NCI-H82 (cell line): ENCODE measurements at regions not wholly inside any gene's neighbourhood (a gene's known extent, or its start where the extent isn't known, plus 50 kb on each side); places are given as distances from the start of the nearest gene placed in this dataset.

ENCODE experiments used
- DNase-seq: peaks from one replicate; lab custom pipeline; 2025; lab: John Stamatoyannopoulos, UW

DNA sequence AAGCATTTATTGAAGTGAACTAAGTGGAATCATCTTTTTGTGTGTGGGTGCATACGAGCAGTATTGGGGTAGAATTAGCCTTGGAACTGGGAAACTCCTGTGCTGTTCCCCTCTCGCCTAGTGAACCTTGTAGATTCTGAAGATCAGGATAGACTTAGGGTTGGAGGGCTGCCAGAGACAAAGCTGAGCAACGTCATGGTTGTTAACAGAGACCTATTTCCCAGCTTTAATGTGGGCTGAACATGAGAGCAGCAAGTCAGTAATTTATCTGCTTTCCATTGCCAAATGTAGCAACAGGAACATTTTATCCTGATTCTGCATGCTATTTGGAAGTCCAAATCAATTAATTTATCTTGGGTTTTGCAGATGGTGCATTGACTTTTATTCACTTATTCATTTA, 246.6 kb downstream of the IL20RB start:
- no peak for DNase-seq

GRCh38 chr3:137205394-137206045, 247.7 kb downstream of the IL20RB start:
- no peak for DNase-seq

- no peak for DNase-seq
Measured at GRCh38 chr3:137207616-137208015, 249.8 kb downstream of the IL20RB start.

GRCh38 chr3:137217733-137218132, 259.9 kb downstream of the IL20RB start:
- DNase-seq: peak; percentile 42

DNA sequence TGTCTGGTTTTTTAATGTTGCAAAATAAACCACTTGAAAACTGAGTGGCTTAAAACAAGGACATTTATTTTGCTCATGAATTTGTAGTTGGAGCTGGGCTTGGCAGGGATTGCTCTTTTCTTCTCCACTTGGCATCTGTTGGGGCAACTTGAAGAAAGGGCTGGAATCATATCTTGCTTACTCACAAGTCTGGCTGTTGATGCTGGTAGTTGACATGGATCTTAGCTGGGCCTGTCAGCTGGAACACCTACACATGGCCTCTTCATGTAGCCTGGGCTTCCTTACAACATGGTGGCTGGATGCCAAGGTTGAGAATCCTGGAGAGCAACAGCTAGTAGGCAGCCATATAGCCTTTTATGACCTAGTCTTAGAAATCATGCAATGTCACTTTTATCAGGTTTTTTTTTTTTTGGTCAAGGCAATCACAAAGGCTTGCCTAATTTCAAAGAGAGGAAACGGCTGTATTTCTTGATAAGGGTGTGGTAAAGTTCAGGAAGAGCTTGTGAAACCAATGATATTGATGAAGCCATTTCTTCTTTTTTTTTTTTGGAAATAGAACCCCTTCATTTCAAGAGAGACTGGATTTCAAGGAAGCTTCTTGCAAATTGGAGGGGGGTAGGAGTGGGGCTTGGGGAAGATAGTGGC, 262.1 kb downstream of the IL20RB start:
- DNase-seq: no peak

GRCh38 chr3:137222736-137223225, 265.0 kb downstream of the IL20RB start:
- DNase-seq: peak; percentile 21

GRCh38 chr3:137224464-137224863, 266.7 kb downstream of the IL20RB start:
- no peak for DNase-seq

- DNase-seq: no peak
Measured at GRCh38 chr3:137242836-137243400, 285.1 kb downstream of the IL20RB start.

- DNase-seq: no peak
Measured at GRCh38 chr3:137246491-137246890, 288.7 kb downstream of the IL20RB start.

DNA sequence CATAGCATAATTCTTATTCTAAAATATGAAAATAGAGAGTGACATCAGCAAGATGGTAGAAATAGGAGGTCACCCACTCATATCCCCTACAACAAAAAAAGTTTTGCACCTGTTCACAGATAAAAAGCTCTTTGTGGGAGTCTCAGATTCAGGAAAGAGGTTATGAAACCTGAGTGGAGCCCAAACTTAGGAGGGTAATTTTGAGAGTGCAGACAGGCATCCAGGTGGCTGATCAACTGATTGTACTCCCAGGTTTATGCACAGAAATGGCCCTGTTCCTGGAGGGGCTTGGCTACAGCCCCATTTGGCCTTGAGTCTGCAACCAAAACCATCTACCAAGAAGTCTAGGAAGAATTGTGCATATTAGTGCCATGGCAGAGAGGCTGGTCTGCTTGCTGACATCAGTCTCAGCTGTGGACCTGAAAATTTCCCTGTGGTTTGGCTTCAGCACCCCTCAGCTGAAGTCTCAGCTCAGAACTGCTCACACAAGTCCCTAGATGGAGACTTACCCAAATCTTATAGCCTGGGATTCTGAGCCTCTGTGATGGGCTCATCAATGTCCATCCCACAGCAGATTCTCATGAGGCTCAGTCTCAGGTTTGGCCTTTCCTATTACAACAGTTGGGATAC, 291.6 kb downstream of the IL20RB start:
- no peak for DNase-seq

DNA sequence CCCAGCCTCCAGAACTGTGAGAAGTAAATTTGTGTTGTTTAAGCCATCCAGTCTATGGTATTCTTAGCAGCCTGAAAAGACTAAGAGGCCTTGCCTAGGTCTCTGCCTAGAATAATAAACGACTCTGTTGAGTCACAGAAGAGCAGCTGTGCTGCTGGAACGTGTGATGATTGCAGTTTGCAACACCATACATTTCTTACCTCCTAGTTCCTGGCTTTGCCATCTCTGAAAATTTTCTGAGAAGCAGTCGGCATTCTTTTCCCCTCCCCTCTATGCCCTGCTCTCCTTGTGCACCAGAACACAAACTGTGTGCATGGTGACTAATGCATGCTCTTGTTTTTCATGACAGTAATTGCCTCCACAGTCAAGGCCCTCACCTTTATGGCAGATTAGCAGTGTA, 301.3 kb downstream of the IL20RB start:
- no peak for DNase-seq

- peak; percentile 44 for DNase-seq
Measured at GRCh38 chr3:137259701-137260100, 301.9 kb downstream of the IL20RB start.

- peak; percentile 99 for DNase-seq
Measured at GRCh38 chr3:137264071-137264820, 306.5 kb downstream of the IL20RB start.

- DNase-seq: peak; percentile 29
Measured at GRCh38 chr3:137264843-137265330, 307.1 kb downstream of the IL20RB start.

GRCh38 chr3:137282871-137283270, 325.1 kb downstream of the IL20RB start:
- DNase-seq: no peak

DNA sequence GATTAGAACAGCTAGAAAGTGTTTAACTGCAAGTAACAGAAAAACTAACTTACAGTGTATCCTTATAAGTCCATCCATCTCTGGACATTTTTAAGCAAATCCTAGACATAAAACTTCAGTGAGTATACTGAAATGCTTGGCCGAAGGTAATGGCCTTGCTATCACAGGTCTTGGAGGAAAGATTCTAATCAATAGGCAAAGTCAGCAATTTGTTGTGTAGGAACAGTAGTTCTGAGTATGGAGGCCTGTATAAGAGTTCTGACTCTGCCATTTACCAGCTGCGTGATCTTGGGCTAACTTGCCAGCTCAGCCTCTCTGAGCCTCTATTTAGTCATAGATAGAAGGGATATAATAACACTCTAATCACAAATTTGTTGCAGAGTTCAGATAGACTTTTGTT, 328.1 kb downstream of the IL20RB start:
- no peak for DNase-seq

- DNase-seq: no peak
Measured at GRCh38 chr3:137293086-137293485, 335.3 kb downstream of the IL20RB start.

- DNase-seq: peak; percentile 40
Measured at GRCh38 chr3:137294139-137294538, 336.4 kb downstream of the IL20RB start.

- DNase-seq: peak; percentile 63
Measured at GRCh38 chr3:137294839-137295238, 337.1 kb downstream of the IL20RB start.

GRCh38 chr3:137295336-137295735, 337.6 kb downstream of the IL20RB start:
- no peak for DNase-seq

- DNase-seq: no peak
Measured at GRCh38 chr3:137296116-137296515, 338.3 kb downstream of the IL20RB start.

GRCh38 chr3:137297770-137298169, 340.0 kb downstream of the IL20RB start:
- peak; percentile 73 for DNase-seq
